AG04450 (cell line): ENCODE measurements at regions not wholly inside any gene's neighbourhood (a gene's known extent, or its start where the extent isn't known, plus 50 kb on each side); places are given as distances from the start of the nearest gene placed in this dataset.

Experiments
- CTCF ChIA-PET: fragments of 300-600, 350-600 bp; formaldehyde crosslinking; extraction: SDS; loops from one replicate; lab custom pipeline; 2022; ENCODE audit warnings: antibody characterized with exemption, inconsistent platforms; lab: Charles Lee
- POLR2A ChIA-PET: fragments of 350-600 bp; formaldehyde crosslinking; extraction: SDS; loops from one replicate; lab custom pipeline; 2021; ENCODE audit warnings: antibody characterized with exemption, inconsistent platforms; lab: Yijun Ruan, JAX
- DNase-seq: peaks from one replicate; pipeline ENCODE4 v3.0.0-alpha.2; 2011; ENCODE audit warnings: low read depth, low spot score
- H3K27ac ChIP-seq: one replicate; pipeline ENCODE4 v1.5.1; 2012; ENCODE audit warnings: low read depth, low read length, control low read depth
- H3K27me3 ChIP-seq: one replicate; pipeline ENCODE4 v1.6.0; 2012; ENCODE audit warnings: low read length; ENCODE audit not compliant: control insufficient read depth, insufficient read depth
- H3K4me3 ChIP-seq: 2 replicates; pipeline ENCODE4 v1.5.1; 2011; ENCODE audit warnings: mild to moderate bottlenecking, low read depth, low read length, control low read depth
- H3K9me3 ChIP-seq: 2 replicates; pipeline ENCODE4 v1.5.1; 2012; ENCODE audit warnings: low read length; ENCODE audit not compliant: control insufficient read depth, insufficient read depth
- CTCF ChIP-seq: IDR thresholded peaks from 2 replicates; pipeline ENCODE4 v1.5.1; 2011; ENCODE audit warnings: low read depth, low read length, control low read depth, inconsistent platforms

GRCh38 chr7:12751764-12752163, 64.3 kb downstream of the ARL4A start:
- Histone ChIP-seq H3K27ac (no peak overlapping the region), H3K9me3 (no peaks in the 10 kb centered on the region; the same call in 1 of the 2 replicates), H3K4me3 (no peak overlapping the region), H3K27me3 (no peaks in the 10 kb centered on the region)
- no peak for DNase-seq
- ChIA-PET POLR2A (no interaction called here), CTCF (no interaction called here)
- no peak for TF ChIP-seq CTCF

DNA sequence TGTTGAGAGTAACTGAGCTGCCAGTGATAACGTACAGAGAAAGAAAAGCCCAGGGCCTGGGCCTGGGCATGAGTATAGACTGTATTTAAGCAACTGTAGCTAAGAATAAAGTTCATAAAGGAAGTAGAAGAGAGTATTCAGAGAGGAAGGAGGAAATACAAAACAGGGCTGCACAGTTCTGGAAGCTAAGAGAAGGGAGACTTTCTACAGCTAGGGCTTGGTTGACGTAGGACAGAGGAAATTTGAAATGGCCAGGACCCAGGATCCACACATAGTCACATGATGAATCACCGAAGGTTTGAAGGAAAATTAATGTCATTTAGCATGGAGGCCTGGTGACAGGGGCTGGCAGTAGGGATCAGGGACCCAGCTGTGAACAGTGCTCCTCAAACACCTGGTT, 66.7 kb downstream of the ARL4A start:
- H3K27me3 ChIP-seq: no peaks in the 10 kb centered on the region
- POLR2A ChIA-PET: no interaction called here

GRCh38 chr7:12756821-12757220, 69.4 kb downstream of the ARL4A start:
- DNase-seq: no peak
- no peak overlapping the region for H3K27ac ChIP-seq
- ChIA-PET CTCF (interaction anchor here (0.6 kb wide), 1 partner anchor 280 kb away, joined by 3 read pairs; no protein-coding TSS in a partner anchor), POLR2A (no interaction called here)
- H3K9me3 ChIP-seq: no peaks in the 10 kb centered on the region
- H3K27me3 ChIP-seq: no peaks in the 10 kb centered on the region
- TF ChIP-seq CTCF: no peak
- H3K4me3 ChIP-seq: no peak overlapping the region

More for the DNA sequence above, 66.7 kb downstream of the ARL4A start:
- no peak for DNase-seq
- TF ChIP-seq CTCF: no peak
- H3K9me3 ChIP-seq: no peaks in the 10 kb centered on the region
- H3K4me3 ChIP-seq: no peak overlapping the region
- CTCF ChIA-PET: no interaction called here
- H3K27ac ChIP-seq: no peak overlapping the region

DNA sequence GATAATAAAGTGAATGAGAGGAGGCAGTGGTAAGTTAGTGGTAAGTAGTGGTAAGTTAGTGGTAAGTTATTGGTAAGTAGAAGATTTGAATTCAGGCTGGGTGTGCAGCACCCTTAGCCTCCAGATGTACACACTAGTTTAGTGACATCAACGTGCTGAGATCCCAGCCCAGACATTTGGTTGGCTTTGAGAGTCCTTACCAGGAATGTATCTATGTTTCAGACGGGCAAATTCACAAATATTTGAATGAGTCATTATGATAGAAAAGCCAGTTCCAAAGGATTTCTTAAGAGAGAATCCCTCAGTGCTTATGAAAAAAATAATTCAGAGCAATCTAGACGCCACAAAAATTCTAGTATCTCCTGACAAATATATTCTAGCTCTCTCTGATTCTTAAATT, 70.0 kb downstream of the ARL4A start:
- Histone ChIP-seq H3K27me3 (no peaks in the 10 kb centered on the region), H3K27ac (no peak overlapping the region), H3K9me3 (no peaks in the 10 kb centered on the region), H3K4me3 (no peak overlapping the region)
- no peak for TF ChIP-seq CTCF
- CTCF ChIA-PET: no interaction called here
- DNase-seq: peak; percentile 74
- POLR2A ChIA-PET: no interaction called here

DNA sequence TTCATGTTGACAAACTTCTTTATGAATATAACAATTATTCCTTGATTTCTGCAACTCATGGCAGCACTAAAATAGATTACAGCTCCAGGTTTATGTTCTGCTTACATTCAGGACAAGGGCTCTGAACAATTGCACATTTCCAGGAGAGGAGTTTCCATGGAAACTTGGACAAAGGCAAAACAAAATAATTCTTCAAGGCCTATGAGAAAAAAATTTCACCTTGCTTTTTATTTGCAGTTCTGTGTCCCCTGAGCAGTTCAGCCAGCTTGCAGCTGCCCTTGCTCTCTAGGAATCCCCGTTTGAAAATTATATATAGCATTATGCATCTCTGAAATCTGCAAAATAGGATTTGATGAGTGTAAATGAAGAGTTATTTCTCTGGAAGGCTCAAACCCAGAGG, 71.7 kb downstream of the ARL4A start:
- no peaks in the 10 kb centered on the region for H3K9me3 ChIP-seq
- DNase-seq: no peak
- POLR2A ChIA-PET: no interaction called here
- no peak overlapping the region for H3K4me3 ChIP-seq
- TF ChIP-seq CTCF: no peak
- no peak overlapping the region for H3K27ac ChIP-seq
- H3K27me3 ChIP-seq: no peaks in the 10 kb centered on the region
- CTCF ChIA-PET: no interaction called here
